ENCODE measurements at regions not wholly inside any gene's neighbourhood (a gene's known extent, or its start where the extent isn't known, plus 50 kb on each side); places are given as distances from the start of the nearest gene placed in this dataset.

- CTCF ChIA-PET: no interaction called here
- BruUV-seq (replicated peaks): no TSS peak
- peaks cover 26% of the 10 kb centered on the region for H3K27me3 Mint-ChIP-seq (ENCODE audit: unreplicated experiment)
- no peak for TF ChIP-seq CTCF (IDR thresholded peaks at IDR 0.05; ENCODE audit: unreplicated experiment)
- no peaks in the 10 kb centered on the region for H3K9me3 Mint-ChIP-seq (ENCODE audit: low read depth, unreplicated experiment)
- intact Hi-C loops (cut with micrococcal nuclease; ENCODE audit: unreplicated experiment): no loop called here
- H3K36me3 Mint-ChIP-seq (ENCODE audit: insufficient read depth, unreplicated experiment): no peaks in the 10 kb centered on the region
- H3K4me3 Mint-ChIP-seq (ENCODE audit: low read depth, unreplicated experiment): no peak overlapping the region
- H3K4me1 Mint-ChIP-seq (ENCODE audit: low read depth, unreplicated experiment): no peaks in the 10 kb centered on the region
- no peak for DNase-seq
- no peak overlapping the region for H3K27ac Mint-ChIP-seq (ENCODE audit: unreplicated experiment)
Observed at GRCh38 chr2:136226903-136227302, 109.0 kb upstream of the CXCR4 start.

GRCh38 chr2:136225950-136226835 is 108.2 kb upstream of the CXCR4 start:
- Mint-ChIP-seq H3K27me3 (ENCODE audit: unreplicated experiment) (peaks cover 19% of the 10 kb centered on the region), H3K27ac (ENCODE audit: unreplicated experiment) (no peak overlapping the region), H3K4me1 (ENCODE audit: low read depth, unreplicated experiment) (no peaks in the 10 kb centered on the region), H3K9me3 (ENCODE audit: low read depth, unreplicated experiment) (no peaks in the 10 kb centered on the region), H3K36me3 (ENCODE audit: insufficient read depth, unreplicated experiment) (no peaks in the 10 kb centered on the region), H3K4me3 (ENCODE audit: low read depth, unreplicated experiment) (no peak overlapping the region)
- intact Hi-C loops (cut with micrococcal nuclease; ENCODE audit: unreplicated experiment): no loop called here
- CTCF ChIA-PET: no interaction called here
- no peak for DNase-seq
- no peak for TF ChIP-seq CTCF (IDR thresholded peaks at IDR 0.05; ENCODE audit: unreplicated experiment)
- BruUV-seq (replicated peaks): no TSS peak

GRCh38 chr2:136223274-136223673 is 105.3 kb upstream of the CXCR4 start:
- CTCF ChIA-PET: no interaction called here
- no peaks in the 10 kb centered on the region for H3K27me3 Mint-ChIP-seq (ENCODE audit: unreplicated experiment)
- no peak for DNase-seq
- no peak for TF ChIP-seq CTCF (IDR thresholded peaks at IDR 0.05; ENCODE audit: unreplicated experiment)
- H3K9me3 Mint-ChIP-seq (ENCODE audit: low read depth, unreplicated experiment): no peaks in the 10 kb centered on the region
- no peaks in the 10 kb centered on the region for H3K36me3 Mint-ChIP-seq (ENCODE audit: insufficient read depth, unreplicated experiment)
- no TSS peak for BruUV-seq (replicated peaks)
- intact Hi-C loops (cut with micrococcal nuclease; ENCODE audit: unreplicated experiment): no loop called here
- H3K27ac Mint-ChIP-seq (ENCODE audit: unreplicated experiment): no peak overlapping the region
- H3K4me3 Mint-ChIP-seq (ENCODE audit: low read depth, unreplicated experiment): no peak overlapping the region
- H3K4me1 Mint-ChIP-seq (ENCODE audit: low read depth, unreplicated experiment): peaks cover 14% of the 10 kb centered on the region

GRCh38 chr2:136222862-136223261 is 104.9 kb upstream of the CXCR4 start:
- H3K4me3 Mint-ChIP-seq (ENCODE audit: low read depth, unreplicated experiment): no peak overlapping the region
- H3K4me1 Mint-ChIP-seq (ENCODE audit: low read depth, unreplicated experiment): peaks cover 14% of the 10 kb centered on the region
- intact Hi-C loops (cut with micrococcal nuclease; ENCODE audit: unreplicated experiment): no loop called here
- H3K36me3 Mint-ChIP-seq (ENCODE audit: insufficient read depth, unreplicated experiment): no peaks in the 10 kb centered on the region
- no peak overlapping the region for H3K27ac Mint-ChIP-seq (ENCODE audit: unreplicated experiment)
- H3K9me3 Mint-ChIP-seq (ENCODE audit: low read depth, unreplicated experiment): no peaks in the 10 kb centered on the region
- no TSS peak for BruUV-seq (replicated peaks)
- no peak for TF ChIP-seq CTCF (IDR thresholded peaks at IDR 0.05; ENCODE audit: unreplicated experiment)
- DNase-seq: no peak
- H3K27me3 Mint-ChIP-seq (ENCODE audit: unreplicated experiment): no peaks in the 10 kb centered on the region
- CTCF ChIA-PET: no interaction called here
